Left ventricle myocardium inferior (tissue), 1 donor: ENCODE measurements at regions not wholly inside any gene's neighbourhood (a gene's known extent, or its start where the extent isn't known, plus 50 kb on each side); places are given as distances from the start of the nearest gene placed in this dataset.

Experiments
- DNase-seq: peaks from one replicate; pipeline ENCODE4 v3.0.0-alpha.2; 2020
- H3K27ac ChIP-seq: fragments of 200-600 bp; replicated peaks from 2 replicates; pipeline ENCODE4 v1.8.0; 2021
- H3K27me3 ChIP-seq: fragments of 200-600 bp; 2 replicates; pipeline ENCODE4 v1.8.0; 2021; ENCODE audit warnings: low read depth
- H3K36me3 ChIP-seq: fragments of 200-600 bp; 2 replicates; pipeline ENCODE4 v1.8.0; 2021
- H3K4me1 ChIP-seq: fragments of 200-600 bp; 2 replicates; pipeline ENCODE4 v1.8.0; 2021
- H3K4me3 ChIP-seq: fragments of 200-600 bp; 2 replicates; pipeline ENCODE4 v1.8.0; 2021; ENCODE audit warnings: mild to moderate bottlenecking, moderate library complexity
- H3K9me3 ChIP-seq: fragments of 200-600 bp; replicated peaks from 2 replicates; pipeline ENCODE4 v1.8.0; 2021
- intact Hi-C: fragments of 100-400 bp; cut with micrococcal nuclease; formaldehyde crosslinking; loops from one replicate; pipeline ENCODE4 v1.11.0; 2022
- TF ChIP-seq, protein P1 (sequence below): fragments of 200-600 bp; IDR thresholded peaks from 2 replicates; pipeline ENCODE4 v1.8.0; 2021; ENCODE audit warnings: antibody characterized with exemption, mild to moderate bottlenecking, borderline replicate concordance
- donor health status: DM: no; HTN: yes; CAD: no; lungs with severe emphysema.

DNA sequence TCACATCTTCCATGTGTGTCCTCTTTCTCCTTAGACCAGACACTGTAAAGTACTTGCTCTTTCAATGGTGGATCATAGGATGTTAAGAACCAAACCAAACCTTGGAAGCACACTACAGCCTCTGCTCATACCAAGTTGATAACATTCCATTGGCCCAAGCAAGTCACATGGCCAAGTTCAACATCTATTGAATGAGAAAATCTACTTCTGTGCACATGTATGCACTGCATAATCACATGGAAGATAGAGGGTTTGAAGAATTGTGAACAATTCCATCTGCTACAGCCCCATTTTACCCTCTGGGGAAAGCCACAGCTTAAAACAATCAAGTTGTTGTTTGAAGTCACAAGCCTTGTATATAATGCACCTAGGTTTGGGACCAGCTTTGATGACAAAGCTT lies 68.2 kb downstream of the MFAP3 start:
- TF ChIP-seq, protein P1, sequence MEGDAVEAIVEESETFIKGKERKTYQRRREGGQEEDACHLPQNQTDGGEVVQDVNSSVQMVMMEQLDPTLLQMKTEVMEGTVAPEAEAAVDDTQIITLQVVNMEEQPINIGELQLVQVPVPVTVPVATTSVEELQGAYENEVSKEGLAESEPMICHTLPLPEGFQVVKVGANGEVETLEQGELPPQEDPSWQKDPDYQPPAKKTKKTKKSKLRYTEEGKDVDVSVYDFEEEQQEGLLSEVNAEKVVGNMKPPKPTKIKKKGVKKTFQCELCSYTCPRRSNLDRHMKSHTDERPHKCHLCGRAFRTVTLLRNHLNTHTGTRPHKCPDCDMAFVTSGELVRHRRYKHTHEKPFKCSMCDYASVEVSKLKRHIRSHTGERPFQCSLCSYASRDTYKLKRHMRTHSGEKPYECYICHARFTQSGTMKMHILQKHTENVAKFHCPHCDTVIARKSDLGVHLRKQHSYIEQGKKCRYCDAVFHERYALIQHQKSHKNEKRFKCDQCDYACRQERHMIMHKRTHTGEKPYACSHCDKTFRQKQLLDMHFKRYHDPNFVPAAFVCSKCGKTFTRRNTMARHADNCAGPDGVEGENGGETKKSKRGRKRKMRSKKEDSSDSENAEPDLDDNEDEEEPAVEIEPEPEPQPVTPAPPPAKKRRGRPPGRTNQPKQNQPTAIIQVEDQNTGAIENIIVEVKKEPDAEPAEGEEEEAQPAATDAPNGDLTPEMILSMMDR: no peak
- H3K36me3 ChIP-seq: no peaks in the 10 kb centered on the region
- H3K4me1 ChIP-seq: peaks cover 17% of the 10 kb centered on the region
- intact Hi-C loops: no loop called here
- H3K27ac ChIP-seq: no peak overlapping the region
- DNase-seq: no peak
- no peaks in the 10 kb centered on the region for H3K9me3 ChIP-seq
- no peak overlapping the region for H3K4me3 ChIP-seq
- H3K27me3 ChIP-seq: no peaks in the 10 kb centered on the region

GRCh38 chr5:154107756-154108155 lies 69.0 kb downstream of the MFAP3 start:
- Histone ChIP-seq H3K27me3 (no peaks in the 10 kb centered on the region), H3K4me3 (no peak overlapping the region), H3K36me3 (no peaks in the 10 kb centered on the region), H3K27ac (no peak overlapping the region), H3K4me1 (peaks cover 9% of the 10 kb centered on the region), H3K9me3 (no peaks in the 10 kb centered on the region)
- TF ChIP-seq, protein P1: no peak
- intact Hi-C loops: no loop called here
- no peak for DNase-seq

DNA sequence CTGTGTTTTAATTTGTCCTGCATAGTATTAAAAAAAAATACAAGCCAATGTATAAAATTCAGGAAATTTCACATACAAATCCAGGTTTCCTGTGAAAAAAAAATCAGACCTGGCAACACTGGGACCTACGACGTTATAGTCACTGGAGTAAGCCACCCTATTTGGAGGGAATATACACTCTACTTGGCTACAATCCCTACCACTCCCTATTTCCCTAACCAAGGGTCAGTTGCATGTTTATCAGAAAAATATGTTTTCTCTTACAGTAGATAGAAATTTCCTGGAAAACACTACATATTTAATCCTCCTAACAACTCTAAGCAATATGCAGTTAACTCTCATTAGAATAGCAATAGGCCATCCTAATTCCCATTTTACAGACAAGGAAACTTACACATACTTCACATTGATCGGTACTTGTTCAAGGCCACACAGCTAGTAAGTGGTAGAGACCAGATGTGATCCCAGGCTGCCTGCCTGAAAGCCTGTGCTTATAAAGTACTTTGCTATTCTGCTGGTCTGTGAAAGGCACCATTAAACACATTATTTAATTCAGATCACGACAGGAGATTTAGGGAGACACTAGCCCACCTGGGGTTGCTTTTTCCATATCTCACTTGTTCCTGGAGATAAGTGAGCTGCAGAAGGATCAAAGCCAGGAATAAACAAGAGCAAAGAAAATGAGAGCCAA lies 70.8 kb downstream of the MFAP3 start:
- DNase-seq: no peak

DNA sequence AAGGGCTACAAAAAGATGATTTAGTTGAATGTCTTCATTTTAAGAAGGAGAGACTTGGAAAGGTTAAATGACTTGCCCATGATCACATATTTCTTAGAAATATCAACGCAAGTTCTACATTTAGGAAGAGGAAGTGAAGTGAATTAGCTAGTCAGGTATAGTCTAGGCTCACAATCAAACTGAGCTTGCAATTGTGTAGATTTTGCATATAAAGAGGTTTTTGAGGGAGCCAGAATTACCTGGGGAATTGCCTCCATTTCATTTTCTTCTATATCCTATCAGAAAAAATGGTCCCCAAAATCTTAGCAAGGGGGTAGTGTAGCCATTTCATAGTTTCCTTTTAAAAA lies 71.3 kb downstream of the MFAP3 start:
- TF ChIP-seq, protein P1: no peak
- H3K9me3 ChIP-seq: no peaks in the 10 kb centered on the region
- DNase-seq: no peak
- no peaks in the 10 kb centered on the region for H3K27me3 ChIP-seq
- intact Hi-C loops: no loop called here
- H3K4me1 ChIP-seq: peaks cover 4% of the 10 kb centered on the region
- no peak overlapping the region for H3K4me3 ChIP-seq
- no peaks in the 10 kb centered on the region for H3K36me3 ChIP-seq
- H3K27ac ChIP-seq: no peak overlapping the region

More for the DNA sequence above, 70.8 kb downstream of the MFAP3 start:
- intact Hi-C loops: no loop called here
- H3K36me3 ChIP-seq: no peaks in the 10 kb centered on the region
- H3K9me3 ChIP-seq: no peaks in the 10 kb centered on the region
- H3K4me1 ChIP-seq: no peaks in the 10 kb centered on the region
- no peaks in the 10 kb centered on the region for H3K27me3 ChIP-seq
- TF ChIP-seq, protein P1: no peak
- no peak overlapping the region for H3K4me3 ChIP-seq
- H3K27ac ChIP-seq: no peak overlapping the region

- no peaks in the 10 kb centered on the region for H3K36me3 ChIP-seq
- H3K27ac ChIP-seq: no peak overlapping the region
- DNase-seq: no peak
- intact Hi-C loops: no loop called here
- no peaks in the 10 kb centered on the region for H3K27me3 ChIP-seq
- H3K9me3 ChIP-seq: no peaks in the 10 kb centered on the region
- TF ChIP-seq, protein P1: no peak
- H3K4me1 ChIP-seq: peaks cover 5% of the 10 kb centered on the region
- no peak overlapping the region for H3K4me3 ChIP-seq
Measured at GRCh38 chr5:154110716-154111115, 71.9 kb downstream of the MFAP3 start.
